ENCODE measurements at regions not wholly inside any gene's neighbourhood (a gene's known extent, or its start where the extent isn't known, plus 50 kb on each side); places are given as distances from the start of the nearest gene placed in this dataset.
A peak's percentile ranks its signal among the peaks of the same experiment; 100 is the strongest.

DNA sequence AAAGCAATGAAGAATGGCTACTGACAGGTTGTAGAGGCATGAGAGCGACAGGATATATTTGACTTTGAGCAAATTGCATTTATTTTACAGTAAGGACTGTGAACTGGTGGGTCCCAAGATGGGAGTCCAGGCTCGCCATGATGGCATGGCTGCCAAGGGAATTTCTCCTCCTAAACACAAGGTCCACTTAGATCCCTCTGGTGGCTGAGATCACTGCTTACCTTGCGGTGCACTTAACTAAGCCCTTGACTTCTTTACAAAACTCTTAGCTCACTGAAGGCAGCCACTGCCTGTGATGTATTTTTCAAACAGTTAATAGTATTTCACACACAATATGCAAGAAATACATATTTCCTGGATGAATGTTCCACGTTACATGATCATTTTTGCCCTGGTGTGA is 50.3 kb upstream of the SORBS2 start:
- no peak for DNase-seq (ENCODE audit: low spot score)

GRCh38 chr4:185863946-185864345 is 52.0 kb upstream of the SORBS2 start:
- DNase-seq (ENCODE audit: low spot score), result no peak

- peak; percentile 69 for DNase-seq (ENCODE audit: low spot score)
Measured at GRCh38 chr4:185865901-185866328, 53.9 kb upstream of the SORBS2 start.

DNA sequence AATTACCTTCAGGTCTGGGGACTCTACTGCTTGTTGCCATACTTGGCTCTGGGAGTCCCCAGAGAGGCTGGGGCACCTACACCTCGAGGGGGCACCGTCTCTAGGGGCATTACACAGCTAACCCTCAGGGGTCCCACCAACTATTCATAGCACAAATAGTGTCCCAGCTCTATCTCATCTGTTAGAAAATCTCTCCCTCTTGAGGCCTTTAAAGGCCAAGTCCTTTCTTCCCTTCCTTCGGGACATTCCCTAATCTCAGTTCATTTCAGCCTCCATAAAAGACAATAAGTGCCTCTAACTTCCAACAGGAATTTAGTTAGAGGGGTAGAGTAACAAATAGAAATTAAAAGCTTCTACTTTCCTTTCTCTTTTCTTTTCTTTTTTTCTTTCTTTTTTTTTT is 55.8 kb upstream of the SORBS2 start:
- no peak for DNase-seq (ENCODE audit: low spot score)

DNA sequence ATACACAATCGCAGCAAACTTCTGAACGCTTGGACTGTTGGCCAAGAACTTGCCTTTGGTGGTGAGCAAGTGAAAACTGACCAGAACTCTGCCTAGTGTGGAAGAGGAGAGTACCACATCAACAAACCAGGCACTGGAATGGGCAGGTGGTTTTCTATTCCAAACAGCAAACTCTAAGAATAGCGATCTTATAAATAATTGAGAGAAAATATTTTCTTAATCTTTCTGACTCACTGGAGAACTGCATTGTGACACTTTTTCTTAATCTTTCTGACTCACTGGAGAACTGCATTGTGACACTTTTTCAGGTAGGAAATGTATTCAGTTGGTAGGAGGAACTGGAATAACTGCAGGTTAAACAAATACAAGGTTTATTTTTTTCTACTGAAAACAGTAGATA is 57.0 kb upstream of the SORBS2 start:
- no peak for DNase-seq (ENCODE audit: low spot score)

- no peak for DNase-seq (ENCODE audit: low spot score)
Measured at GRCh38 chr4:185869427-185869826, 57.4 kb upstream of the SORBS2 start.

DNA sequence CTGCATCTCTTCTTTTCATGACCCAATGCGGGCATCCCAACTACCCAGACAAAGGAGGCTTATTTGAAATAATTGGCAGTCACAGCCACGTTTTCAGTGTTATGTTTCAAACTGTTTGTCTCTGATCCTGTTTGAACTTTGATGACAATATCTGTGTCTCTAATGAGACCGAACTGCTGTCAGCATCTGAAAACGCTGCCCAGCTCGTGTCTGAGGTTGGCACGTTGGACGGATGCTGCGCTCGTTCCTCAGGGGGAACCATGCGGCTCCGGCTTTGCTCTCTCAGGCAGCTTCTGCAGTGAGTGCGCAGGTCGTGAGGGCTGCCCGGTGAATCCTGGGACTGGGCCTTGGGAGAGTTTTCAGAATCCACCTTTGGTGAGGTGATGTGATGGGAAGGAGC is 58.4 kb upstream of the SORBS2 start:
- DNase-seq (ENCODE audit: low spot score), result no peak

DNA sequence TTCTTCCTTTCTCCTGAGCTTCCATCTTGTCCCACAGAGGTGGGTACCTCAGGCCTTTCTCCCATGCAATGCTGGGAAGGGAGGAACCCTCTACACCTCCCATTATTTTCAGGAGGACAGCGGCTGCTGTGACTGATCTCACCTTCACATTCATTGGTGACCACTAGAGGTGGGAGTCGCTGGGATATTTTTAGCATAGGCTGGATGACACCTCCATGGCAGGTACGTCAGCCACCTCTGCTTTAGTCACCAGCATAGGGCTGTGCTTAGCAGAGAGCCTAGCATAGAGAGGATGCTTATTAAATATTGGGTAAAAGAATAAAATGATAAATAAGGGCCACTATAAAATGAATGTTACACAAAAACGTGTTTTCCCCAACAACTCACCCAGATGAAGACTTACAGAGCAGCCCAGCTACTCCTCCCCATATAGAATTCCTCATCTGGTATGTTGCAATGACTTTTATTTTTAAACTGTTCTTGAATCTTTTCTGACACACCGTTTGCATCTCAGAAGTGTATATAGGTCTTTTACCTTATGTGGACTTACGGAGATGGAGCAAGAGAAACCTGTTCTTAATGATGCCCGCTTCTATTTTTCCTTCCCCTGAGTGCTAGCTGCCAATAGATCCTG is 60.9 kb upstream of the SORBS2 start:
- DNase-seq (ENCODE audit: low spot score), result no peak

GRCh38 chr4:185874516-185875230 is 62.7 kb upstream of the SORBS2 start:
- peak; percentile 42 for DNase-seq (ENCODE audit: low spot score)

DNA sequence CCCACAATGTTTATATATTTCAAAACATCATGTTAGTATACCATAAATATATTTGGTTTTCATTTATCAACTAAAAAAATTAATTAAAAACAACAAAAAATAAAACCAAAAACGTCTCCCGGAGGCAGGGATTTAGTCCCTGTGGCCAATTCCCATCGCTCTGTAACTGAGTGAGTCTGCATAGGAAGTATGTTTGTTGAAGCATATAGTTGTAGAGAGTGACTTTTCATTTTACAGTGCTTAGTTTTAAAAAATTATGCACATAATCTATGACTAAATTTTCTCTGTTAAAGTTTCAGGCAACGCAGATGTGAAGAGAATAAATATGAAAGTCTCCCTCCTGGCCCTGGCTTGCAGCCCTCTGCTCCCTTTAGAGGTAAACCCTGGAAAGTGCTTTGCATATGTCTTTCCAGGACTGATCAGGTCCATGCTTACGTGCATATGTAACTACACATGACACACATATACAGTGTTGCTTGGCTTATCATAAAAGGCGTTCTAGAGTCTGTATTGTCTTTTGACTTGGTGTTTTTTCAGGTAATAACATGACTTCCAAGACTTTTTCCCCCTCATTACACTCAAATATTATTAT is 63.4 kb upstream of the SORBS2 start:
- DNase-seq (ENCODE audit: low spot score), result no peak

DNA sequence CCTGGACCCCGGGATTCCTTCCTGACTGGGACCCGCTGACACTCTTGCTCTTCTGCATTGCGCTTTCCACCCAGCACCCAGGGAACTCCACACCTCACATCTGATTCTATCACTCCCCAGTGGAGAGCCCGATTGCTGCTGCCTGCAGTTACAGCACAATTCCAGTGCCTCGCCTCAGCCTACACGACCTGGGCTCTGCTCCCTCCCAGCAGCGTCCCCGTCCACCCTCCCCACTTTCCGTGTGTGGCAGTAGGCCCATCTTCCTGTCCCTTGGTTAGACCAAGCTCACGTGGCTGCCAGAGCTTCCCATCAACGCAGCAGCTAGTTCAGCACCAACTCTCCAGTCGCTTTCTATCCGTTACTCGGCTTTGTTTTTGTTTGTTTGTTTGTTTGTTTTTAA is 66.6 kb upstream of the SORBS2 start:
- DNase-seq (ENCODE audit: low spot score), result no peak

DNA sequence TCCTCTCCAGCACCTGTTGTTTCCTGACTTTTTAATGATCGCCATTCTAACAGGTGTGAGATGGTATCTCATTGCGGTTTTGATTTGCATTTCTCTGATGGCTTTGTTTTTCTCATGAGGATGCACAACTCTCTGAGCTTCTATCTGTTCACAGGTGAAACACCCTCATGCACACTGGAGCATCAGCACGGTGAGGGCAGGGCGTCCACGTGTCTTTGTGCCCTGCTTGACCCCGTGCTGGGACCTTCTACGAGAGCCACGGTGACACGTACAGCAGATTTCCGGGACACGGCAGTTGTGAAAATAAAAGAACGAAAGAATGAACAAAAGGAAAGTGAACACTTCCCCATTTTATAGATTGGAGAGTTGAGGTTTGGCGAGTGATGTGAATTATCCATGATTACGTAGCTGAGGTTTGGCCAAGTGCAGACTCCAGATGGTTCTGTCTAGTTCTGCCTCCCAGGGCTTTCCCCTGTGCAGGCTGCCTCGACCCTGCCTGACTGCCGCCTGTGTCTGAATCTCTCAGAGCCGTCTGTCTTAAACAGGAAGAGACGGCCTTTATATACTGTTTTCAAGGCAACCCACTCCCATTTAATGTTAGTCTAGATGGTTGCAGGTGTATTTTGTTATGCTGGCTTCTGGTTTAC is 67.8 kb upstream of the SORBS2 start:
- no peak for DNase-seq (ENCODE audit: low spot score)

DNA sequence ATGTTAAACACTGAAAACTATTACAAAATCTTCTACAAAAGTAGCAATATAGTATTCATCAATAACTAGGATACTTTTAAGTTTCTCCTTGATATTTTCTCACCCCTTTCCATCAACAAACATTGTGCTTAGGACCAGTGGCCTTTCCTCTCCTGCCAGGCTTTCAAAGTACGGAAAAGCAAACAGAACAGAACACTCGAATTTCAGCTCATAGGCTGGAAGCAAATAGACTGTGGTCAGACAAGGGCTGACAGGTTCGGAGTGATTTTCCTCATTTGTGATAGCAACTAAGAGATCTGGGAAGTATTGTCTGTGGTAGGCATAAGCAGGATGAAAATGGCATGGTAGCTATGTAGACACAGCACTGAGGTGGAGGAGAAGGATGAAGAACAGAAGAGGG is 68.6 kb upstream of the SORBS2 start:
- no peak for DNase-seq (ENCODE audit: low spot score)

DNA sequence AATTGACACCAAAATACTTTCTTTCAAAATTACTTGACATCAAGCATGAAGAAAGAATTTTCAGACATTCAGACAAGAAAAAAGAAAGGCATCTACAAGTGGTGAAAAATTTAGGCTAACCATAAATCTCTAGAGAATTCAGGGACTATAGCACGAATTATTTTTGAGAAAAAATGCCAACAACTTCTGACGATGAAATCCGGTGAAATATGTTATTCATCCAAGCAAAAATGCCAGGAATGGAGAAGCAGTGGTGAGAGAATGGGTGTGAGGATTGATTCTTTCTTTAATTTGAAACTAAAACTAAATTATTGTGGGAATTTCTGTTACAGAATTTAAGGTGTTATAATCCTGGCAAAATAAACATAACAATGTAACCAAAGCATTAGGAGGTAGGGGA is 69.4 kb upstream of the SORBS2 start:
- DNase-seq (ENCODE audit: low spot score), result no peak

DNA sequence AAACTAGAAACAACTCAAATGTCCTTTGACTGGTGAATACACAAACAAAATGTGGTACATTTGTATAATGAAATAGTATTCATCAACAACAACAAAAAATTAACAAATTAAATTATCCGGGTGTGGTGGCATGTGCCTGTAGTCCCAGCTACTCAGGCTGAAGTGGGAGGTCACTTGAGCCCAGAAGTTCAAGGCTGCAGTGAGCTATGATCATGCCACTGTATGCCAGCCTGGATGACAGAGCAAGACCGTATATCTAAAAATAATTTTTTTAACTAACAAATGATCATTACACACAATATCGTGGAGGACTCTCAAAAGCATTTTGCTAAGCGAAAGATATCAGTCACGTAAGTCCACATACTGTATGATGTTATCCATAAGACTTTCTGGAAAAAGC is 71.6 kb upstream of the SORBS2 start:
- no peak for DNase-seq (ENCODE audit: low spot score)

- DNase-seq (ENCODE audit: low spot score), result no peak
Measured at GRCh38 chr4:185885075-185885474, 73.1 kb upstream of the SORBS2 start.

DNA sequence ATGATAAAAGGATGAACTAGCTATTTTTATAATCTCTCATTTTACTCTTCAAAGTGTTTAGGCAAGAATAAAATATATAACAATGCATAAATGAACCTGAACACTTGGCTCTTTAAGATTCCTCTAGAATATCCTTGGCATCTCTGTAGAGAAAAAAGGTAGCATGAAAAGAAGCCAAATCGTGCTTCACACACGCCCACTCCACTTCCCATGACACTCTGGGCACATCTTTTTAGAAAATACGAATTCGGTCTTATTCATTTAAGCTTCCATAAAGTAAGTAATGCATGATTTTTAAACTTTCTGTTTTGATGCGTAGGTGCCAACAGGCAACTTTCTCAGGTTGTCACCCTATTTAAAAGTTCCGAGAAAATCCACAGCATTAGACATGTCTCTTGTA is 73.6 kb upstream of the SORBS2 start:
- DNase-seq (ENCODE audit: low spot score), result no peak

DNA sequence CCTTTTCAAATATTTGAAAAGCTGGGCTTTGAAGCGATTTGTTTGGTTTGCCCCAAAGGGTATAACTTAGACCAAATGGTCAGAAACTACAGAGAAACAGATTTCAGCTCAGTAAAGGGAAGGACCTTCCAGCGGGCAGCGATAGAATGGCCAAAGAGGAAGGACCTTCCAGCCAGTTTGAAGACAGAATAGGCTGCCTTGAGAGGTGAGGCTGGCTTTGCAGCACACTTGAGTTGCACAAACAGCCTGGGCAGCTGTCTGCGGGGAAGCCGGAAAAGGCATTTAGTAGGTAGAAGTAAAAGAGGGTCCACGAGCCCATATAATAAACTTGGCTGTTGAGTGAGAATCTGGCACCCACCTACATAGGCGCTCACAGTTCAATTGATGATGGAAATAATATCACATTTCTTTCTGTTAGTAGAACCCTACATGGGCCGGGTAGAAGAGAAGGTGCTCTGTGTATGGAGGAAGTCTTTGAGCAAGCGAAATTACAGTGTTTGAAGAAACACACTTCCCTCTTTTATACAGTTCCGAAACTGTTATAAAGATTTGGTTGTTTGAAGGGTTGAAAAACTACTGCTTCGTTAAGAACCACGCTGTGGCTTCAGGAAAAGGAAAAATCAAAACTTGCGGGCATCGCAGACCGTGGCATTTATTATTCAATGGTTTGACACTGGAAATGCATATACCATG is 75.0 kb upstream of the SORBS2 start:
- no peak for DNase-seq (ENCODE audit: low spot score)

DNA sequence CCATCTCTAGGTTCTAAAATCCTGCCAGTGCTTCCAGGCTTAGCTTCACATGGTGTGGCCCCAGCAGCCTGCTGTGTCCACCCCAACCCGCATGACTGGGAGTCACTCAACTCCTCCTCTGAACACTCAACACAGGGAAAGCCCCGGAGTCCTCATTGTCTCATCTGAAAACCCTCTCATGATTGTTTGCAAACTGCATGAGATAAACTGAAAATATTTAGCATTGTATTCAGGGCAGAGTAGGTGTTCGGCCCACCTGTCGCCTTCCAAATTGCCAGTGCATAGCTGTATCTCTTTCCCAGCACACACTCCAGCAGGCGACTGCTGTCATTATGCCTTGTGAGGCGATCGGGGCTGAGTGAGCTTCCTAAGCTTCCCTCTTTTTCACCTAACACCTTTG is 76.7 kb upstream of the SORBS2 start:
- DNase-seq (ENCODE audit: low spot score), result no peak

GRCh38 chr4:185889585-185889984 is 77.6 kb upstream of the SORBS2 start:
- no peak for DNase-seq (ENCODE audit: low spot score)

DNA sequence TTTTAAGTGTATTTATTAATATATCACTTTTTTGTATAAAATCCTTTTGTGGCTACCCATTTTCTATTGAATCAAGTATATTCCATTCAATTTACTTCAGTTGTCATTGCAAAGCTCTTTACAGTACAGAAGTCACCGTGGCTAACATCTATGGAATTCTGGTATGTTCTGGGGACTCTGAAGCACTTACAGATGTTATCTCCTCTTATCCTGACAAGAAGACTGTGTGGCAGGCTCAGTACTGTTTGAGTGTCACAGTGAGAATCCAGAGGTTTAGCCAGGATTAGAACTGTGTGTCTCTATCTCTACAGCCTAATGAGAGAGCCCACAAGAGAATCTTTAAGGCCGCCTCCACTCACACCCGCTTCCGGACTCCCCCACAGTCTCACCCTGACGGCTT is 78.2 kb upstream of the SORBS2 start:
- DNase-seq (ENCODE audit: low spot score), result no peak

GRCh38 chr4:185892165-185892564 is 80.2 kb upstream of the SORBS2 start:
- DNase-seq (ENCODE audit: low spot score), result no peak

Measured in A172 (cell line).